DND-41 (cell line): ENCODE measurements at regions not wholly inside any gene's neighbourhood (a gene's known extent, or its start where the extent isn't known, plus 50 kb on each side); places are given as distances from the start of the nearest gene placed in this dataset.
A peak's percentile ranks its signal among the peaks of the same experiment; 100 is the strongest.

Source experiments
- ATAC-seq: fragments of 200-7000 bp; cut with Tn5 transposase; 3 replicates; pipeline ENCODE4 v1.9.1; 2021; ENCODE audit warnings: low read depth; ENCODE audit not compliant: insufficient read depth
- DNase-seq: peaks from one replicate; pipeline ENCODE4 v3.0.0-alpha.2; 2020
- H2AFZ ChIP-seq: 2 replicates; pipeline ENCODE4 v1.6.0; 2012; ENCODE audit warnings: low read depth, low read length
- H3K27ac ChIP-seq: 2 replicates; pipeline ENCODE4 v1.5.1; 2012; ENCODE audit warnings: low read length, inconsistent platforms
- H3K27me3 ChIP-seq: fragments of 200-600 bp; sonication (generic); 2 replicates; pipeline ENCODE4 v1.6.0; 2012; ENCODE audit warnings: low read length, mild to moderate bottlenecking, inconsistent platforms; ENCODE audit not compliant: insufficient read depth, poor library complexity
- H3K36me3 ChIP-seq: 2 replicates; pipeline ENCODE4 v1.5.1; 2012; ENCODE audit warnings: low read length, inconsistent platforms; ENCODE audit not compliant: insufficient read depth
- H3K4me1 ChIP-seq: 2 replicates; pipeline ENCODE4 v1.5.1; 2012; ENCODE audit warnings: mild to moderate bottlenecking, low read length; ENCODE audit not compliant: insufficient read depth
- H3K4me2 ChIP-seq: 2 replicates; pipeline ENCODE4 v1.6.0; 2012; ENCODE audit warnings: mild to moderate bottlenecking, moderate library complexity, low read length, inconsistent platforms; ENCODE audit not compliant: insufficient read depth
- H3K4me3 ChIP-seq, 2 experiments: fragments of 200-600 bp in 1 of 2; shearing (Covaris generic) in 1 of 2; 2 replicates each; pipeline ENCODE4 v1.5.1; 2012 to 2016; ENCODE audit warnings: inconsistent platforms in 2 of 2, low read length in 2 of 2, mild to moderate bottlenecking in 2 of 2, low read depth in 1 of 2, moderate library complexity in 1 of 2
- H3K79me2 ChIP-seq: 2 replicates; pipeline ENCODE4 v1.6.0; 2012; ENCODE audit warnings: low read length, inconsistent platforms; ENCODE audit not compliant: insufficient read depth
- H3K9ac ChIP-seq: 2 replicates; pipeline ENCODE4 v1.6.0; 2012; ENCODE audit warnings: low read depth, mild to moderate bottlenecking, inconsistent platforms, low read length, moderate library complexity
- H3K9me3 ChIP-seq: 2 replicates; pipeline ENCODE4 v1.5.1; 2012; ENCODE audit warnings: low read length, moderate library complexity, mild to moderate bottlenecking, inconsistent platforms; ENCODE audit not compliant: insufficient read depth, severe bottlenecking
- H4K20me1 ChIP-seq: 2 replicates; pipeline ENCODE4 v1.6.0; 2012; ENCODE audit warnings: low read length; ENCODE audit not compliant: insufficient read depth
- CTCF ChIP-seq: IDR thresholded peaks from 2 replicates; pipeline ENCODE4 v1.5.1; 2012; ENCODE audit warnings: borderline replicate concordance, low read length, moderate library complexity, mild to moderate bottlenecking; ENCODE audit not compliant: poor library complexity, severe bottlenecking; ENCODE audit errors: extremely low read depth
- EZH2 ChIP-seq: IDR thresholded peaks from 3 replicates; pipeline ENCODE4 v1.6.1; 2012; ENCODE audit warnings: borderline replicate concordance, low read depth, mild to moderate bottlenecking, moderate library complexity, low read length, inconsistent platforms; ENCODE audit not compliant: severe bottlenecking

GRCh38 chr1:115184260-115184950 lies 95.1 kb upstream of the TSPAN2 start:
- Histone ChIP-seq H2AFZ (no peak overlapping the region), H3K27ac (no peak overlapping the region), H3K4me3 (no peak overlapping the region), H3K79me2 (no peaks in the 10 kb centered on the region), H3K36me3 (no peaks in the 10 kb centered on the region), H3K4me1 (no peaks in the 10 kb centered on the region), H4K20me1 (no peaks in the 10 kb centered on the region), H3K4me2 (no peak overlapping the region), H3K9me3 (no peaks in the 10 kb centered on the region), H3K27me3 (no peaks in the 10 kb centered on the region), H3K9ac (no peak overlapping the region)
- TF ChIP-seq EZH2 = no peak
- TF ChIP-seq CTCF = no peak
- DNase-seq = no peak
- ATAC-seq = no peak

- Histone ChIP-seq H3K79me2 (no peaks in the 10 kb centered on the region), H3K4me1 (no peaks in the 10 kb centered on the region), H3K36me3 (no peaks in the 10 kb centered on the region), H3K27ac (no peak overlapping the region), H3K4me3 (no peak overlapping the region), H2AFZ (no peak overlapping the region), H3K9me3 (no peaks in the 10 kb centered on the region), H3K27me3 (peaks cover under 1% of the 10 kb centered on the region), H3K4me2 (no peak overlapping the region), H4K20me1 (no peaks in the 10 kb centered on the region), H3K9ac (no peak overlapping the region)
- DNase-seq = no peak
- TF ChIP-seq EZH2 (no peak), CTCF (no peak)
- ATAC-seq = no peak
Observed at GRCh38 chr1:115183721-115184259, 94.5 kb upstream of the TSPAN2 start.

- DNase-seq (no peak), ATAC-seq (no peak)
- Histone ChIP-seq H3K4me1 (no peaks in the 10 kb centered on the region), H3K9me3 (no peaks in the 10 kb centered on the region), H4K20me1 (no peaks in the 10 kb centered on the region), H3K79me2 (no peaks in the 10 kb centered on the region), H3K27me3 (peaks cover 5% of the 10 kb centered on the region), H3K9ac (no peak overlapping the region), H3K4me2 (no peak overlapping the region), H3K36me3 (no peaks in the 10 kb centered on the region), H2AFZ (no peak overlapping the region), H3K4me3 (no peak overlapping the region), H3K27ac (no peak overlapping the region)
- TF ChIP-seq EZH2 = no peak
- TF ChIP-seq CTCF = peak; percentile 24
Observed at GRCh38 chr1:115183158-115183557, 93.9 kb upstream of the TSPAN2 start.
